GM18909 (cell line): ENCODE measurements at regions not wholly inside any gene's neighbourhood (a gene's known extent, or its start where the extent isn't known, plus 50 kb on each side); places are given as distances from the start of the nearest gene placed in this dataset.
"Not testable (repeated sequence)": the region's sequence is repeated elsewhere in the genome, so short reads cannot be mapped to it uniquely, and the experiment has no call there.

ENCODE experiments used
- ATAC-seq: cut with Tn5 transposase; IDR thresholded peaks from one replicate; pipeline ENCODE4 v1.9.1; 2021; ENCODE audit warnings: mild to moderate bottlenecking; ENCODE audit not compliant: unreplicated experiment, poor library complexity

DNA sequence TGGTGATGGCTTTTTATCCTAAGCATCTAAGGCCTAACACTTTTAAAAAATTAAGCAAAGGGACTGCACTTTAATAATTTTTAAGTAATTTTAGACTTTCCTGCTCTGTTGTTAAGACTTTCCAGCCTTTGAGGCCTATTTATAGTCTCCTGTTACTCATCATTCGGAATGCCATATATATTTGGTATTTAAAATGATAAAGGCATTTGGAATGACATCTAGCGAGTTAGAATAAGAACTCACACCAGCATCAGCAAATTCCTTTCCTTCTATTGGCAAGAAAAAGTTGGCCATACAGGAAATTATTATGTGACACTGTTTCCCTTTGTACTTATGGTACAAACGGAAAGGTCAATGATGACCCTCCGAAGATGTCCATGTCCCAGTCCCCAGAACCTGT lies 88.1 kb upstream of the STMND1 start:
- ATAC-seq = no peak

- no peak for ATAC-seq
Measured at GRCh38 chr6:17012421-17013225, 89.2 kb upstream of the STMND1 start.

DNA sequence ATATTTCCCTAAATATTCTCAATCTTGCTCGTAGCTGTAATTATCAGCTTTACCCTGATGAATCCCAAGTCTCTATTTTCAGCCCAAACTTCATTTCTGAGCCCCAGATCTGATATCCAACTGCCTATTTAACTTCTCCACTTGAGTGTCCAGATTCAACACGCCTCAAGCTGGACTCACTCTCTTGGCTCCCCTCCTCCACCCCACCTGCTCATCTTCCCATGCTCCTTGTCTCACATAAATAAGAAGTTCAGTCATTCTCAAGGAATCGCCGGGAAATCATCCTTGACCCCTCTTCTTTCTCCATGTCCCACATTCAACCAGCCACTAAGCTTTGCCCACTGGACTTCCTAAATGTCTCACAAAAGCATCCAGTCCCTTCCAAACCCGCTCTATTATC lies 89.9 kb upstream of the STMND1 start:
- no peak for ATAC-seq

DNA sequence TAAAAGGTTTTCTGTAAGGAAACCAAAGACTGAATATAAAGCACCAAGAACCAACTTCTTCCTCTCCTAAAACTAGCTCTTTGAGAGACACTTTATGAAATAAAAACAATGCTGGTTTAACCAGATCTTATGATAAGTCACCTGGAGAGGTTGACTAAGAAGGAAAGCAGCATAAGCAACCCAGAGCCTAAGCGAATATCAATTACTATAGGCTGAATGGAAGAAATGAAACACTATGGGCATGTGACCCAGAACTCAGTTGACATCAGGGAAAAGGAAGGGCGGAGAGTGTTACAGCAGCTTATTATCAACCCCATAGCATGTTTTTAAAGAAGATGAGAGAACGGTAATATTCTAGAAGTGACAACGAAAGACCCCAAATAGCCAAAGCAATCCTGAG lies 94.1 kb upstream of the STMND1 start:
- ATAC-seq = no peak

DNA sequence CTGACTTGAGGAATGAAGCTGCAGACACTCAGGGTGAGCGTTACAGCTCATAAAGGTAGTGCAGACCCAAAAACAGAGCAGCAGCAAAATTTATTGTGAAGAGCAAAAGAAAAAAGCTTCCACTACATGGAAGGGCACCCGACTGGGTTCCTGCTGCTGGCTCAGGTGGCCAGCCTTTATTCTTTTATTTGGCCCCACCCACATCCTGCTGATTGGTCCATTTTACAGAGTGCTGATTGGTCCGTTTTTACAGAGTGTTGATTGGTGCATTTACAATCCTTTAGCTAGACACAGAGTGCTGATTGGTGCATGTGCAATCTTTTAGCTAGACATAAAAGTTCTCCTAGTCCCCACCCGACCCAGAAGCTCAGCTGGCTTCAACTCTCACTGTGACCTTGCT lies 95.3 kb upstream of the STMND1 start:
- ATAC-seq = no peak

- no peak for ATAC-seq
Measured at GRCh38 chr6:17004269-17004668, 97.6 kb upstream of the STMND1 start.

DNA sequence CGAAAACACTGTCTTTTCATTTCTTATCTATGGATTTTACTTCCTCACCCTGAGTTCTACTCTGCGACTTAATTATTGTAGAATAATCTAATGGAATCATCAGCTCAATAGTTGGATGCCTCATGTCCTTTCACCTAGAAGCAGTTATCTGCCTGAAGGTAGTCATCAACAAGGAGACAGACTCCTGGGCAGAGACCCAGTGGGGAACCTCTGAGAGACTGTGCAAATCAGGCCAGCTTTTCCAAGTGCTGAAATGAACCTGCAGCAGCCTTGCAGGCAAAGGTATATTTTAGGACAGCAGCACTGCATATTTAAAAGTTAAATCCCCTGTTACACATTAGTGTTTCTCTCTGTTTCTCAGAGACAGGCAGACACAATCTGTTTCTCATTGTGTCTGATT lies 99.7 kb upstream of the STMND1 start:
- ATAC-seq = no peak

DNA sequence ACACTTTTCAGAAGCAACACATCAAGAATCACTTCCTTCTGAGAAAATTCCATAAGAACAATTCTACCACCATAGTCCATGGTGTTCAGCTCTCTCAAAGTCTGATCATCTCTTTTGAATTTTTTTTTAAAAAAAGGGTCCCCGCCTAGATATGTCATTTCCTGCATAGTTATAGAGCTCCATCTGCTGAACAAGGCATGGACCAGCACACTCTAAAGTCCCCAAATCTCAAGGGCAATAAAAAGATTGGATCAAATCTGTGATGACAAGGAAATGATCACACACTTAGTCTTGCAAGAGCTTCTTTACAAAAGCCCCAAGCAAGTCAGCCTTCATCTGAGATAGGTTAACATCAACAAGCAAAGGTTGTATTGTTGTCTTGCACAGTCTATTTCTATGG lies 100.7 kb upstream of the STMND1 start:
- ATAC-seq = no peak

- no peak for ATAC-seq
Measured at GRCh38 chr6:16999491-17000436, 102.1 kb upstream of the STMND1 start.

- ATAC-seq = no peak
Measured at GRCh38 chr6:16998461-16998860, 103.4 kb upstream of the STMND1 start.

- ATAC-seq = no peak
Measured at GRCh38 chr6:16995511-16996250, 106.2 kb upstream of the STMND1 start.

DNA sequence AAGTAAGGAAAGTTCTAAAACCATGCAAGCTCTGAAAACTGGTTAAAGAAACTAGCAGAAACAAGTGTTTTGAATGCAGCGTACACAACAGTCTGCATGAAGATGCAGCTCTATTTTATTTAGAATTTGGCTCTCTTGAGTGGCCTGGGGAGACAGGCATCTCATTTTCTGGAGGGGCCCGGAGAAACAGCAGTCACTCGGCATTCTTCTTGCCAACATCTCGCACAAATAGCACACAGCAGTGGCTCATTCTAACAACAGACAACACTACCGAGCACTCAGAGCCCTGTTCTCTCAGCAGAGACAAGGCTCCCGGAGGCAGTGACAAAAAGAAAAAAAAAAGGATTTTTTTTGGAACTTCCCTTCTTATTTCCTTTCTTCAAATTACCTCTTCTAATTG lies 108.5 kb upstream of the STMND1 start:
- no peak for ATAC-seq

GRCh38 chr6:16991981-16992629 lies 109.7 kb upstream of the STMND1 start:
- ATAC-seq = no peak

- ATAC-seq = not testable (repeated sequence)
Measured at GRCh38 chr6:16989976-16990375, 111.9 kb upstream of the STMND1 start.

DNA sequence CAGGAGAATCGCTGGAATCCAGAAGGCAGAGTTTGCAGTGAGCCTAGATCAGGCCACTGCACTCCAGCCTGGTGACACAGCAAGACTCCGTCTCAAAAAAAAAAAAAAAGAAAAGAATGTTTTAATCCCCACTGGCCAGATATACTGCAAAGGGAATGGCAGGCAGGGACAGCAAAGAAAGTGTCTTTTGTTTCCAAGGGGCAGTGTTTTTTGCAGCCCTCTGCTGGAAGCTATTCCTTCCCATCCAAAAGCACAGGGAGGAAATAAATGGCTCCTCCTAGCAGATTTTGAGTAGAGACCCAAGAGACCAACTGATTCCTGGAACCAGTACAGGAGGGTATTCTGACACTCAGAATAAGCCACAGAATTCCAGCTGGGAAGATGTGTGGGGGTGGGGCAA lies 112.5 kb upstream of the STMND1 start:
- ATAC-seq = no peak

- ATAC-seq = no peak
Measured at GRCh38 chr6:16987996-16988395, 113.9 kb upstream of the STMND1 start.

DNA sequence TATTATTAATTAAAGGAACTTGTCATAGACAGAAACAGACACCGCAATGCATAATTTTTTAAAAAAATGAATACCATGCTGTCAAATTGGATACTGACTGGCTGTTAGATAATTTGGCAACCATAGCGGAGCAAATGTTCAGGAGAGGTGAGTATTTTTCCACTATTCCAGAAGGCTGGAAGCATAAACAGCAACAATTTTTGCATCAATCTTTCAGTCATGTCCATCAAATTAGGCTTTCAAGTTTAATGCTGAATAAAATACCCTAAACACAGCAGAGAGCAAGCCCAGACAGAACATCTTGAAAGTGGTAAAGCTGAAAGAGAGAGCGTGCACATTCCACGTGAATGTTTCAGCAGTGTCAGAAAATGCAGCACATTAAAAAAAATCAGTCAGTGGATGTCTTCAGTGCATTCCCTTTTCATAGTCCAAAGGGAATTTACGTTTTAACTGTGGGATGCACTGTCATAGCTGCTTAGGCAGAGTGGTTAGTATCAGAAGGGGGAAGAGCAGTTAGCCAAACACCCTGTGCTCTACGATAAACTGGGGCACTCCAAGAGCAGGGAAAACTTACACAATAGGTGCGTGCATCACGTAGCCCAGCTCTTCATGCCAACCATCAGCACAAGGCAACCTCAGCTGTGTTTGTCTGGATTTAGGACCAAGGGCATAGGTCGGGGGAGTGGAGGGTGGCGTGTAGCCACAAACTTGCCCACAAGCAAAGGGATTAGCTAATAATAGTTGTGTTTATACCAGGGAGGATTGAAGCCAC lies 116.2 kb upstream of the STMND1 start:
- no peak for ATAC-seq

DNA sequence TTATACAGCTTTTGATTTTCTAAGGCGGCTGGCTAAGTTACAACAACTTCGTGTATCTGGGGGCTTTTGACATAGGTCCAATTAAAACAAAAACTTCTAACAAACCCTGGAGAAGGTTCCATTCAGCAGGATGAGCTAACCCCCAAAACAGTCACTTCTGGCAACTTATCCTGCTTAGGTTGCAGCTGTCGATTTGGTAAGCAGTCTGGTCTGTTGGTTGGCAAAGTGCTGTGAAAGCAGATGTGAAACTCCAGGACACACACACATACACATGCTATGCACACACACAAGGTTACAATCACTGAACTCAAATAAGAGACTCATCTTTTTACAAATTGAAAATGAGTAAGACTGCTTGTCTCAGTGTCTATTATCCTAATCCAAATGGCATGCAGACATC lies 119.0 kb upstream of the STMND1 start:
- no peak for ATAC-seq

GRCh38 chr6:16979677-16980370 lies 122.0 kb upstream of the STMND1 start:
- ATAC-seq = no peak
